Progenitor cell of endocrine pancreas (in vitro differentiated cells): ENCODE measurements at regions not wholly inside any gene's neighbourhood (a gene's known extent, or its start where the extent isn't known, plus 50 kb on each side); places are given as distances from the start of the nearest gene placed in this dataset.
"Not testable (repeated sequence)": the region's sequence is repeated elsewhere in the genome, so short reads cannot be mapped to it uniquely, and the experiment has no call there.

Experiments
- DNase-seq: peaks from one replicate; pipeline ENCODE4 v3.0.0; 2021; ENCODE audit warnings: low spot score; ENCODE audit not compliant: unreplicated experiment
- H3K27ac Mint-ChIP-seq: 2 replicates; pipeline ENCODE4 v1.8.0; 2021; ENCODE audit warnings: mild to moderate bottlenecking, moderate library complexity, mixed read lengths
- H3K27me3 Mint-ChIP-seq: 2 replicates; pipeline ENCODE4 v1.8.0; 2021; ENCODE audit warnings: mixed read lengths
- H3K36me3 Mint-ChIP-seq: 2 replicates; pipeline ENCODE4 v1.8.0; 2022; ENCODE audit warnings: mixed read lengths; ENCODE audit not compliant: insufficient read depth
- H3K4me1 Mint-ChIP-seq: 2 replicates; pipeline ENCODE4 v1.8.0; 2021; ENCODE audit warnings: low read depth, mixed read lengths
- H3K4me3 Mint-ChIP-seq: 2 replicates; pipeline ENCODE4 v1.8.0; 2021; ENCODE audit warnings: low read depth, mild to moderate bottlenecking, moderate library complexity, mixed read lengths
- H3K9me3 Mint-ChIP-seq: 2 replicates; pipeline ENCODE4 v1.8.0; 2021; ENCODE audit warnings: low read depth, mixed read lengths
- TF ChIP-seq, protein P1 (sequence below): fragments of 200-600 bp; sonication (generic); IDR thresholded peaks from one replicate; pipeline ENCODE4 v1.5.0; 2021; ENCODE audit warnings: antibody characterized with exemption, mild to moderate bottlenecking; ENCODE audit not compliant: unreplicated experiment

GRCh38 chr4:186984105-186984644 lies 260.5 kb upstream of the FAT1 start:
- Mint-ChIP-seq H3K27ac (no peak overlapping the region), H3K4me3 (no peak overlapping the region), H3K36me3 (no peaks in the 10 kb centered on the region), H3K9me3 (peaks cover 4% of the 10 kb centered on the region), H3K4me1 (no peaks in the 10 kb centered on the region), H3K27me3 (no peaks in the 10 kb centered on the region)
- TF ChIP-seq, protein P1, sequence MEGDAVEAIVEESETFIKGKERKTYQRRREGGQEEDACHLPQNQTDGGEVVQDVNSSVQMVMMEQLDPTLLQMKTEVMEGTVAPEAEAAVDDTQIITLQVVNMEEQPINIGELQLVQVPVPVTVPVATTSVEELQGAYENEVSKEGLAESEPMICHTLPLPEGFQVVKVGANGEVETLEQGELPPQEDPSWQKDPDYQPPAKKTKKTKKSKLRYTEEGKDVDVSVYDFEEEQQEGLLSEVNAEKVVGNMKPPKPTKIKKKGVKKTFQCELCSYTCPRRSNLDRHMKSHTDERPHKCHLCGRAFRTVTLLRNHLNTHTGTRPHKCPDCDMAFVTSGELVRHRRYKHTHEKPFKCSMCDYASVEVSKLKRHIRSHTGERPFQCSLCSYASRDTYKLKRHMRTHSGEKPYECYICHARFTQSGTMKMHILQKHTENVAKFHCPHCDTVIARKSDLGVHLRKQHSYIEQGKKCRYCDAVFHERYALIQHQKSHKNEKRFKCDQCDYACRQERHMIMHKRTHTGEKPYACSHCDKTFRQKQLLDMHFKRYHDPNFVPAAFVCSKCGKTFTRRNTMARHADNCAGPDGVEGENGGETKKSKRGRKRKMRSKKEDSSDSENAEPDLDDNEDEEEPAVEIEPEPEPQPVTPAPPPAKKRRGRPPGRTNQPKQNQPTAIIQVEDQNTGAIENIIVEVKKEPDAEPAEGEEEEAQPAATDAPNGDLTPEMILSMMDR = no peak
- DNase-seq = no peak

GRCh38 chr4:186999686-187000085 lies 276.0 kb upstream of the FAT1 start:
- no peak for DNase-seq
- TF ChIP-seq, protein P1 = no peak
- Mint-ChIP-seq H3K9me3 (peaks cover 3% of the 10 kb centered on the region), H3K4me1 (peaks cover 12% of the 10 kb centered on the region), H3K4me3 (no peak overlapping the region), H3K27me3 (no peaks in the 10 kb centered on the region), H3K27ac (no peak overlapping the region), H3K36me3 (no peaks in the 10 kb centered on the region)

DNA sequence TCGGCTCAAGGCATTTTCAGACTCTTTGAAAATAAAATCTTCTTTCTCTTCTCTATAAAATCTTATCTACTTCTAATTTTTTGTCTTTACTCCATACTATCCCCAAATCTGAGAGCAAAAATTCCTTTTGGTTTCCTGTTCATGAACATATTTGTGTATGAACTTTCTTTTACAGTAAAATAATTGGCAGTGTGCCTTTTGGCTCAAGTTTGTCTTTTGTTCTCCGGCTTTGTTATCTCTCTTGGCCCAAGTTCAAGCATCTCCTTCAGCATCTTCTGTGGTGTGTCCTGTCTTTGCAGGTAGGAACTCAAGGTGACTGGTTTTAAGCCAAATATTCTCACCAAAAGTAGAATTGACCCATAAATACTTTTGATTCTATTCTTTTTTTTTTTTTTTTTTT lies 276.6 kb upstream of the FAT1 start:
- no peaks in the 10 kb centered on the region for H3K36me3 Mint-ChIP-seq
- H3K27ac Mint-ChIP-seq = no peak overlapping the region
- TF ChIP-seq, protein P1 = no peak
- H3K4me3 Mint-ChIP-seq = no peak overlapping the region
- H3K27me3 Mint-ChIP-seq = no peaks in the 10 kb centered on the region
- no peak for DNase-seq
- H3K9me3 Mint-ChIP-seq = peaks cover 3% of the 10 kb centered on the region
- peaks cover 13% of the 10 kb centered on the region for H3K4me1 Mint-ChIP-seq

- H3K4me1 Mint-ChIP-seq = peaks cover 16% of the 10 kb centered on the region
- not testable (repeated sequence) for H3K27me3 Mint-ChIP-seq
Measured at GRCh38 chr4:187002133-187002532, 278.5 kb upstream of the FAT1 start.

GRCh38 chr4:187004628-187005027 lies 281.0 kb upstream of the FAT1 start:
- no peaks in the 10 kb centered on the region for H3K9me3 Mint-ChIP-seq
- no peak overlapping the region for H3K4me3 Mint-ChIP-seq
- no peak for DNase-seq
- no peaks in the 10 kb centered on the region for H3K27me3 Mint-ChIP-seq
- TF ChIP-seq, protein P1 = no peak
- H3K27ac Mint-ChIP-seq = no peak overlapping the region
- H3K4me1 Mint-ChIP-seq = peaks cover 15% of the 10 kb centered on the region
- H3K36me3 Mint-ChIP-seq = no peaks in the 10 kb centered on the region

More at GRCh38 chr4:187002133-187002532, 278.5 kb upstream of the FAT1 start:
- DNase-seq, H3K4me3 Mint-ChIP-seq, H3K27ac Mint-ChIP-seq, H3K36me3 Mint-ChIP-seq, H3K9me3 Mint-ChIP-seq: not testable (repeated sequence)

DNA sequence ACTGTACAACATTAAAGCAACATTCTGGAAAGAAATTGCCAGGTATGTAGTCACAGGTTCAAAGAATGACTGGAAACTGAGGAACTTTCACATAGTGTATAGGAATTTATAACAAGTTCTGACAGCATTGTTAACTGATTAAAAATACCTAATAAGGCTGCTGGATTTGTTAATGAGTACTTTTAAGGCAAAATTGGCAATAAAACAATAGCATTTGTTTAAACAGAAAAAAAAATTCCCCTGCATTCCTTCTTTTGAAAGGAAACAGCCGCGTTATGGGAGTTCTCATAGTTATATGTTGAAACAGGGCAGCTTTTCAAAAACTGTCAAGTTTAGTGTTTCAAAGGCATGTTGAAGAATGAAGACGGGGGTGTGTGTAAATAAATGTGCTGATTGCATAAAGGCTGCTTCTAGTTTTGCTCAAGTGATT lies 282.5 kb upstream of the FAT1 start:
- peaks cover 9% of the 10 kb centered on the region for H3K4me1 Mint-ChIP-seq
- TF ChIP-seq, protein P1 = no peak
- H3K27ac Mint-ChIP-seq = no peak overlapping the region
- no peak overlapping the region for H3K4me3 Mint-ChIP-seq
- H3K9me3 Mint-ChIP-seq = no peaks in the 10 kb centered on the region
- H3K27me3 Mint-ChIP-seq = no peaks in the 10 kb centered on the region
- no peaks in the 10 kb centered on the region for H3K36me3 Mint-ChIP-seq
- DNase-seq = no peak
